Naive B cell (primary cell): ENCODE measurements at regions not wholly inside any gene's neighbourhood (a gene's known extent, or its start where the extent isn't known, plus 50 kb on each side); places are given as distances from the start of the nearest gene placed in this dataset.

Experiments used
- ATAC-seq, 2 donors: fragments of 150-1000 bp; cut with Tn5 transposase; 2 replicates each; pipeline ENCODE4 v1.10.0; 2021; ENCODE audit warnings: low read depth in 2 of 2, mild to moderate bottlenecking in 2 of 2, moderate library complexity in 2 of 2
- DNase-seq: peaks from one replicate; pipeline ENCODE4 v3.0.0; 2022
- H3K27ac Mint-ChIP-seq, 6 donors: one replicate each; pipeline ENCODE4 v1.8.0; 2020 to 2022; ENCODE audit warnings: mild to moderate bottlenecking in 6 of 6, mixed read lengths in 6 of 6, moderate library complexity in 5 of 6, inconsistent platforms in 2 of 6
- H3K27me3 Mint-ChIP-seq, 3 donors: one replicate each; pipeline ENCODE4 v1.8.0; 2021 to 2022; ENCODE audit warnings: mixed read lengths in 3 of 3, mild to moderate bottlenecking in 1 of 3
- H3K36me3 Mint-ChIP-seq, 2 donors: one replicate each; pipeline ENCODE4 v1.8.0; 2020 to 2022; ENCODE audit warnings: mixed read lengths in 2 of 2, inconsistent platforms in 1 of 2, mild to moderate bottlenecking in 1 of 2
- H3K4me1 Mint-ChIP-seq, 3 donors: one replicate each; pipeline ENCODE4 v1.8.0; 2020 to 2022; ENCODE audit warnings: mixed read lengths in 3 of 3, inconsistent platforms in 1 of 3, mild to moderate bottlenecking in 1 of 3, moderate library complexity in 1 of 3
- H3K4me3 Mint-ChIP-seq, 8 donors: one replicate each; pipeline ENCODE4 v1.8.0; 2020 to 2022; ENCODE audit warnings: mild to moderate bottlenecking in 8 of 8, mixed read lengths in 8 of 8, moderate library complexity in 8 of 8, inconsistent platforms in 2 of 8
- H3K9me3 Mint-ChIP-seq, 7 donors: one replicate each; pipeline ENCODE4 v1.8.0; 2020 to 2022; ENCODE audit warnings: mixed read lengths in 7 of 7, mild to moderate bottlenecking in 5 of 7, inconsistent platforms in 2 of 7, moderate library complexity in 1 of 7

GRCh38 chr1:218778257-218779126 lies 395.2 kb upstream of the LYPLAL1 start:
- no peaks in the 10 kb centered on the region for H3K9me3 Mint-ChIP-seq
- no peak for DNase-seq
- H3K4me1 Mint-ChIP-seq: no peaks in the 10 kb centered on the region
- no peaks in the 10 kb centered on the region for H3K36me3 Mint-ChIP-seq
- no peak overlapping the region for H3K4me3 Mint-ChIP-seq
- ATAC-seq: no peak
- H3K27ac Mint-ChIP-seq: no peak overlapping the region
- H3K27me3 Mint-ChIP-seq: no peaks in the 10 kb centered on the region

GRCh38 chr1:218779341-218780100 lies 394.2 kb upstream of the LYPLAL1 start:
- Mint-ChIP-seq H3K4me3 (no peak overlapping the region), H3K36me3 (no peaks in the 10 kb centered on the region), H3K27ac (no peak overlapping the region), H3K27me3 (no peaks in the 10 kb centered on the region), H3K4me1 (no peaks in the 10 kb centered on the region), H3K9me3 (no peaks in the 10 kb centered on the region)
- DNase-seq: no peak
- no peak for ATAC-seq

DNA sequence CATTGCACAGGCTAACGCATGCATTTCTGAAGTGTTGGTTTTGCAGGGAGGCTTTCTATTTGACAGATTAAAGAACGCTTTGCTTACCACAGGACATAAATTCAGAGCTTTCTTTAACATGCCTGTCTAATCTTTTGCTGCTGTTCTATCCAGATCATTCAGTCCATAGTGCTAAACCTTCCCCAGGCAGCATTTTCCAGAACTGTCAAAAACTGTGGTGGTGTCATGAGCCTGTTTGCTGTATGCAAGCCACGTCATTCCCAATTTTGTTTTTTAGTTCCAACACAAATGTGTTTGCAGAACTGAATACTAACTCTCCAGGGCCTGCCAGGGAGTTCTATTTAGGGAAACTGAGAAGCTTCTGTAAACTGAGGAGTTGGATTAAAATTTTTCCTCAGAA lies 390.5 kb upstream of the LYPLAL1 start:
- Mint-ChIP-seq H3K36me3 (no peaks in the 10 kb centered on the region), H3K4me1 (no peaks in the 10 kb centered on the region), H3K4me3 (no peak overlapping the region), H3K27me3 (no peaks in the 10 kb centered on the region), H3K27ac (no peak overlapping the region), H3K9me3 (no peaks in the 10 kb centered on the region)
- ATAC-seq (no peak), DNase-seq (no peak)

DNA sequence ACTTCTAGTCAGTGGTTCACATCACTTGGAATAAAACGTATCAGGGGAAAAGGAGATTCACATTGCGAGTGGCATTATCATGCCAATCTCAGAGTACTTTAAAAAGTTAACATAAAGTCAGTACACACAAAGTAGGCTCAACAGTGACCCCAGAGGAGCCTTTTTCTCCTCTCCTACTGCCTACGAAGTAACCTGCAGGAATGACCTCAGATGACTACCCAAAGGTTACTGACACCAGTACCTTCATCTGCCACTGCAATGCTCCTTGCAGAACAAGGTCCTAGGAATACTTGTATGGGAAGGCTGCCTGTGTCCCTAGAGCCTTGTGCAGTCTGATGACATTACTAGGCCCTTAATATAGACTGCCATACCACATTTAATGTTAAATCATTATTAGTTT lies 389.8 kb upstream of the LYPLAL1 start:
- Mint-ChIP-seq H3K36me3 (no peaks in the 10 kb centered on the region), H3K4me3 (no peak overlapping the region)

GRCh38 chr1:218785928-218786327 lies 387.8 kb upstream of the LYPLAL1 start:
- H3K9me3 Mint-ChIP-seq: peaks cover 0 to 7% (median 0%) of the 10 kb centered on the region in 7 donors
- no peaks in the 10 kb centered on the region for H3K36me3 Mint-ChIP-seq
- H3K4me3 Mint-ChIP-seq: no peak overlapping the region
- peaks cover 0 to 5% (median 0%) of the 10 kb centered on the region in 3 donors for H3K27me3 Mint-ChIP-seq
- no peaks in the 10 kb centered on the region for H3K4me1 Mint-ChIP-seq
- ATAC-seq (no peak), DNase-seq (no peak)
- H3K27ac Mint-ChIP-seq: no peak overlapping the region

More for the DNA sequence above, 389.8 kb upstream of the LYPLAL1 start:
- Mint-ChIP-seq H3K27ac (no peak overlapping the region), H3K27me3 (no peaks in the 10 kb centered on the region), H3K9me3 (no peaks in the 10 kb centered on the region), H3K4me1 (no peaks in the 10 kb centered on the region)
- DNase-seq (no peak), ATAC-seq (no peak)

- Mint-ChIP-seq H3K9me3 (peaks cover 0 to 9% (median 0%) of the 10 kb centered on the region in 7 donors), H3K27ac (peak overlapping the region in 1 of 6 donors; percentile 42), H3K36me3 (no peaks in the 10 kb centered on the region), H3K4me3 (no peak overlapping the region), H3K4me1 (no peaks in the 10 kb centered on the region), H3K27me3 (peaks cover 0 to 5% (median 0%) of the 10 kb centered on the region in 3 donors)
- DNase-seq (no peak), ATAC-seq (no peak)
Observed at GRCh38 chr1:218787826-218788225, 385.9 kb upstream of the LYPLAL1 start.

DNA sequence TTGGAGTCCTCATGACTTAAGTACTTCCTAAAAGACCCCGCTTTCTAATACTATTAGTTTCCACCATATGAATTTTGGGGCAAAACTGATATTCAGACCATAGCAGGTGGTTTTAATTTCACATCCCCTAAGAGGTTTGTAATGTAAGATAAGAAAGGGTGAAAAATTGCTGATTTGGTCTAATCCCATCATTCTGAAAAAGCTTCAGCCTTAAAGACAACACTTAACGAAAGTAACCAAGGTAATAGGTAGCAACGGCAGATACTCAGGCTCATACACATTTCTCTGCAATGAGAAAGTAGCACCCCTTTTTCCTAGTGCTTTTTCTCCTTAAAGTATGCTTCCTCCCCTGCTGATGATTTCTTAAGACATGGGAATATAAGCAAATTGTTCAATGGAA lies 376.9 kb upstream of the LYPLAL1 start:
- Mint-ChIP-seq H3K4me3 (no peak overlapping the region), H3K9me3 (peaks cover 0 to 3% (median 0%) of the 10 kb centered on the region in 7 donors), H3K4me1 (no peaks in the 10 kb centered on the region), H3K36me3 (no peaks in the 10 kb centered on the region), H3K27me3 (no peaks in the 10 kb centered on the region), H3K27ac (no peak overlapping the region)
- DNase-seq (no peak), ATAC-seq (no peak)

DNA sequence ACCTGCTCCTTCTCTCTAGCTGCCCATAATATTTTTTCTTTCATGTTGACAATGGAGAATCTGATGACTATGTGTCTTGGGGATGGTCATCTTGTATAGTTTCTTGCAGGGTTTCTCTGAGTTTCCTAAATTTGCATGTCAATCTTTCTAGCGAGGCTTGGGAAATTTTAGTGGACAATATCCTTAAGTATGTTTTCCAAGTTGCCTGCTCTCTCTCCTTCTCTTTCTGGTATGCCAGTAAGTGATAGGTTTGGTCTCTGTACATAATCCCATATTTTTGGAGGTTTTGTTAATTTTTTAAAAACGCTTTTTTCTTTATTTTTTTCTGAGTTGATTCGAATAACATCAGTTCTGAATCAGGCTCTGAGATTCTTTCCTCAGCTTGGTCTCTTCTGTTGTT lies 370.9 kb upstream of the LYPLAL1 start:
- no peak for DNase-seq

DNA sequence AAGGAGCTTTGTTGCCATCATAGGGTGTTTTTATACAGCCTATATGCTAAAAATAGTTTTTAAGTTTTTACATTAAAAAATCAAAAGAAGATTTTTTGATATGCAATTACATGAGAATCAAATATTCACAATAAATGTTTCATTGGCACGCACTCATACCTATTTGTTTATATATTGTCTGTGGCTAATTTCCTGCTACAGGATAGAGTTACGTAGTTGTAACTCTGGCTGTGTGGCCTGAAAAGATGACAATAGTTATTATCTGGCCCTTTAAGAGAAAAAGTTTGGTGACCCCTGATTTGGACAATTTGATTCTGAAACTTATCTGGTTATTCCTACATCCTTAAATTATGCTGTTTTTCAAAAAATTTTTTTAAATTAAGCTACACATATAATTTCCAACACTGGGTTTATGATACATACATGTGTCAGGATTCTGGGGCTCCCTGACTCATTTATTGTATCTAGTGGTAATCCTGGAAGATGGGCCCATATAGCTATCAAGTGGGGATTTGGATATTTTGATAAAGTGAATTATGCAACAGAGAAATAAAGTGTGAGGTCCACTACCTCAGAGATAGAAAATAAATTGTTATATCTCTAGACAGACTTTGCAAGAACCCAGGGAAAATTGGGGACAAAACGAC lies 370.2 kb upstream of the LYPLAL1 start:
- DNase-seq (no peak), ATAC-seq (no peak)
- peaks cover 0 to 5% (median 0%) of the 10 kb centered on the region in 3 donors for H3K27me3 Mint-ChIP-seq
- no peaks in the 10 kb centered on the region for H3K4me1 Mint-ChIP-seq
- H3K27ac Mint-ChIP-seq: no peak overlapping the region
- no peaks in the 10 kb centered on the region for H3K36me3 Mint-ChIP-seq
- no peak overlapping the region for H3K4me3 Mint-ChIP-seq
- peaks cover 0 to 5% (median 0%) of the 10 kb centered on the region in 7 donors for H3K9me3 Mint-ChIP-seq

More for the DNA sequence above, 370.9 kb upstream of the LYPLAL1 start:
- H3K9me3 Mint-ChIP-seq: peaks cover 0 to 5% (median 0%) of the 10 kb centered on the region in 7 donors
- no peak overlapping the region for H3K4me3 Mint-ChIP-seq
- no peaks in the 10 kb centered on the region for H3K4me1 Mint-ChIP-seq
- H3K27me3 Mint-ChIP-seq: no peaks in the 10 kb centered on the region
- H3K27ac Mint-ChIP-seq: no peak overlapping the region
- no peaks in the 10 kb centered on the region for H3K36me3 Mint-ChIP-seq
- no peak for ATAC-seq

- Mint-ChIP-seq H3K9me3 (peaks cover 0 to 6% (median 0%) of the 10 kb centered on the region in 7 donors), H3K4me3 (no peak overlapping the region), H3K27ac (no peak overlapping the region), H3K27me3 (peaks cover 0 to 7% (median 0%) of the 10 kb centered on the region in 3 donors), H3K36me3 (no peaks in the 10 kb centered on the region), H3K4me1 (no peaks in the 10 kb centered on the region)
- ATAC-seq (no peak), DNase-seq (no peak)
Observed at GRCh38 chr1:218804014-218804785, 369.5 kb upstream of the LYPLAL1 start.

GRCh38 chr1:218809061-218809460 lies 364.6 kb upstream of the LYPLAL1 start:
- Mint-ChIP-seq H3K27ac (no peak overlapping the region), H3K36me3 (no peaks in the 10 kb centered on the region), H3K27me3 (peaks cover 0 to 7% (median 0%) of the 10 kb centered on the region in 3 donors), H3K9me3 (peaks cover 0 to 6% (median 0%) of the 10 kb centered on the region in 7 donors), H3K4me1 (no peaks in the 10 kb centered on the region), H3K4me3 (no peak overlapping the region)
- no peak for ATAC-seq
- DNase-seq: no peak

GRCh38 chr1:218809625-218810024 lies 364.1 kb upstream of the LYPLAL1 start:
- H3K36me3 Mint-ChIP-seq: no peaks in the 10 kb centered on the region
- H3K27me3 Mint-ChIP-seq: peaks cover 0 to 7% (median 0%) of the 10 kb centered on the region in 3 donors
- peaks cover 0 to 6% (median 0%) of the 10 kb centered on the region in 7 donors for H3K9me3 Mint-ChIP-seq
- ATAC-seq: no peak
- no peak overlapping the region for H3K4me3 Mint-ChIP-seq
- H3K27ac Mint-ChIP-seq: no peak overlapping the region
- no peak for DNase-seq
- H3K4me1 Mint-ChIP-seq: no peaks in the 10 kb centered on the region

DNA sequence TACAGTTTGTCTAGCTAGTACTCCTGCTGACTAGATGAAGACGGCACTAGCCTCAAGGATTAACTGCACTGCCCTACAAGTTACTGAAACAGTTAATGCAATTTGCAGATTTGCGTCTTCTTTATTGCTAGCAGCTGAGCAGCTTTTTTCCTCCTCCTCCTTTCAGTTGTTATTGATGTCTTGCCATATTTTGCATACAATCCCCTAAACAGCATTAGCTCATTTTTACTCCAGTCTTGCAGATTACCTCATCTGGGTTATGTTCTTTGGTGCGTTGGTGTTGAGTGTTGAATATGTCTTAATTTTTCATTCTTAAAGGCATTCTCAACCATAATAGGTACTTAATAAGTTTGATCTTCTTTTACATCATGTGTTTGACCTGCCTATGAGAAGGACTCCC lies 363.4 kb upstream of the LYPLAL1 start:
- Mint-ChIP-seq H3K4me1 (no peaks in the 10 kb centered on the region), H3K27me3 (peaks cover 0 to 7% (median 0%) of the 10 kb centered on the region in 3 donors), H3K36me3 (no peaks in the 10 kb centered on the region), H3K4me3 (no peak overlapping the region), H3K27ac (no peak overlapping the region), H3K9me3 (peaks cover 0 to 6% (median 0%) of the 10 kb centered on the region in 7 donors)
- DNase-seq (no peak), ATAC-seq (no peak)
